ENCODE measurements at regions not wholly inside any gene's neighbourhood (a gene's known extent, or its start where the extent isn't known, plus 50 kb on each side); places are given as distances from the start of the nearest gene placed in this dataset.

- DNase-seq, result no peak
- Histone ChIP-seq H3K9me3 (ENCODE audit: control insufficient read depth, insufficient read depth, low read length) (no peaks in the 10 kb centered on the region), H4K91ac (ENCODE audit: insufficient read depth, low read depth, low read length) (no peak overlapping the region), H3K56ac (ENCODE audit: extremely low read depth, insufficient read depth, low read length) (no peak overlapping the region), H3K27ac (ENCODE audit: insufficient read depth, low read length) (no peak overlapping the region), H4K5ac (ENCODE audit: low read depth, low read length) (no peak overlapping the region), H3K4me1 (ENCODE audit: control insufficient read depth, insufficient read depth, low read length) (no peaks in the 10 kb centered on the region), H2AK9ac (replicated peaks; ENCODE audit: low read depth, low read length, poor library complexity) (no peak overlapping the region), H2BK20ac (ENCODE audit: low read depth, low read length) (no peak overlapping the region), H4K20me1 (ENCODE audit: insufficient read depth, low read length) (no peaks in the 10 kb centered on the region), H3K36me3 (ENCODE audit: control insufficient read depth, insufficient read depth, low read length) (no peaks in the 10 kb centered on the region), H3K4me2 (ENCODE audit: low read depth, low read length) (no peak overlapping the region), H3K27me3 (ENCODE audit: control insufficient read depth, insufficient read depth, low read length) (peaks cover 70% of the 10 kb centered on the region), H3K9me1 (ENCODE audit: insufficient read depth, low read length) (no peaks in the 10 kb centered on the region), H3K4me3 (ENCODE audit: insufficient read depth, low read depth, low read length) (no peak overlapping the region), H4K8ac (ENCODE audit: low read depth in 2 of 2, low read length in 2 of 2) (no peak overlapping the region), H3K18ac (ENCODE audit: low read depth, low read length) (no peak overlapping the region), H3K14ac (replicated peaks; ENCODE audit: low read depth, low read length) (no peak overlapping the region), H3K79me1 (ENCODE audit: low read depth in 1 of 2, low read length in 2 of 2) (no peaks in the 10 kb centered on the region), H3K9ac (ENCODE audit: low read depth, low read length) (no peak overlapping the region), H2AFZ (replicated peaks; ENCODE audit: low read length, poor library complexity) (no peak overlapping the region), H2AK5ac (ENCODE audit: low read depth, low read length) (no peak overlapping the region), H2BK5ac (ENCODE audit: low read depth, low read length, poor library complexity, severe bottlenecking) (no peak overlapping the region), H3K4ac (ENCODE audit: low read depth, low read length) (no peak overlapping the region), H3K23ac (ENCODE audit: low read depth, low read length) (no peak overlapping the region), H2BK120ac (ENCODE audit: low read depth, low read length) (no peak overlapping the region), H2BK15ac (ENCODE audit: low read depth, low read length) (no peak overlapping the region)
- ATAC-seq (ENCODE audit: low read depth), result no peak
- intact Hi-C loops (cut with micrococcal nuclease), result no loop called here
- ChIA-PET POLR2A (ENCODE audit: unreplicated experiment) (no interaction called here), CTCF (interaction anchor here (0.8 kb wide), 1 partner anchor 23 kb away, joined by 3 read pairs; no protein-coding TSS in a partner anchor)
- no TSS peak for BruUV-seq (replicated peaks)
- in situ Hi-C loops (cut with MboI; ENCODE audit: low sequenced_read_pairs), result no loop called here
- no CpG with 5 or more reads among the region's 6 CpGs for WGBS, 2 experiments (ENCODE audit: extremely low coverage in 2 of 2, insufficient read length in 1 of 2)
- TF ChIP-seq MXI1 (IDR thresholded peaks at IDR 0.05; ENCODE audit: borderline replicate concordance, low read depth, low read length) (no peak), MAZ (IDR thresholded peaks at IDR 0.05; ENCODE audit: borderline replicate concordance, low read depth, low read length) (no peak), SMC3 (IDR thresholded peaks at IDR 0.05; ENCODE audit: low read depth, low read length) (no peak), CTCF (conservative IDR thresholded peaks at IDR 0.05; ENCODE audit: low read depth, low read length) (no peak), CEBPB (IDR thresholded peaks at IDR 0.05; ENCODE audit: low read depth, low read length) (no peak), POLR2A (IDR thresholded peaks at IDR 0.05; ENCODE audit: low read depth, low read length) (no peak), RAD21 (IDR thresholded peaks at IDR 0.05; ENCODE audit: low read length) (no peak), USF2 (IDR thresholded peaks at IDR 0.05; ENCODE audit: low read depth, low read length) (no peak)
- dilution Hi-C loops (cut with HindIII; ENCODE audit: low sequenced_read_pairs, unreplicated experiment), result no loop called here
Measured at GRCh38 chr14:22479132-22479531, 109.9 kb downstream of the DAD1 start.

Data from IMR-90 (cell line).